ENCODE measurements at regions not wholly inside any gene's neighbourhood (a gene's known extent, or its start where the extent isn't known, plus 50 kb on each side); places are given as distances from the start of the nearest gene placed in this dataset.

DNA sequence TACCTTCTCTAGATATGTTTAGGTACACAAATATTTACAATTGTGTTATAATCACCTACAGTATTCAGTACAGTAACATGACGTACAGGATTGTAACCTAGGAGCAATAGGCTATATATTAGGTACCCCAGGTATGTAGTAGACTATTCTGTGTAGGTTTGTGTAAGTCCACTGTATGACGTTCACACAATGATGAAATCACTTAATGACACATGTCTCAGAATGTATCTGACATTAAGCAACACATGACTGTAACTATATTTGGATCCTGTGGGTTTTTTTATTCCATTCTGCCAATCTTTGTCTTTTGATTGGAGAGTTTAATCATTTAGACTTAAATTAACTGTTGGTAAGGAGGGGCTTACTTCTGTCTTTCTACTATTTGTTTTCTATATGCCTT, 52.1 kb downstream of the STYXL2 start:
- no peak for DNase-seq

DNA sequence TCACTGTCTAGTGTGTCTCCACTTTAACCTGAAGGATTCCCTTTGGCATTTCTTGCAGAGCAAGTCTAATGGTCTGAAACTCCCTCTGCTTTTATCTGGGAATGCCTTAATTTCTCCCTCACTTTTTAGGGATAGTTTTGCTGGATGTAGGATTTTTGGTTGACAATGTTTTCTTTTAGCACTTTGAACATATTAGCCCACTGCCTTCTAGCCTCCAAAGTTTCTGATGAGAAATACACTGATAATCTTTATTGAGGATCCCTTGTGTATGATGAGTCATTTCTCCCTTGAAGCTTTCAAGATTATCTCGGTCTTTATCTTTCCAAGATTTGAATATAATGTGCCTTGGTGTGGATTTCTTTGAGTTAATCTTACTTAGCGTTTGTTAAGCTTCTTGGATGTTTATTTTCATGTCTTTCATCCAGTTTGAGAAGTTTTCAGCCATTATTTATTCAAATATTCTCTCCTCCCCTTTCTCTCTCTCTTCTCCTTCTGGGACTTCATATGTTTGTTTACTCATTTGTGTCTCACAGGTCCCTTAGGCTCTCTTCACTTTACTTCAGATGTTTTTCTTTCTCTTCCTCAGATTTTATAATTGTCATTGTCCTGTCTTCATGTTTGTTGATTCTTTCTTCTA, 53.1 kb downstream of the STYXL2 start:
- DNase-seq = no peak

DNA sequence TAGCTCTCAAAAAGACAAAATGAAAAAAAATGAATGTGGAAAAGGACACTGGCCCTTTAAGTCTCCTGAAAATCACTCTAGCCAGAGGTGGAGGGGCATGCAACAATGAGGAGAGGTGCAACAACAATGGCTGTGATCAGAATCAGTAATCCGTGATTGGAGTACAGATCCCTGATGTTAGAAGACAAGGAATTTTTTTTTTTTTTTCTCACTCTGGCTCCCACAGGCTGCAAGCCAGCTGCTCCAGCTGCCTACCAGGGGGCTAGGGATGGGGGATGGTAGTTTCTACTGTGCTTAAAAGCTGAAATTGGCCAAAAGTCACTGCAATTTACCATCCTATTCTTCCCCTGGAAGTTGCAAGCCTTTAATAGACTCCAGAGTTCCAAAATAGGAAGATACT, 54.5 kb downstream of the STYXL2 start:
- peak in 1 of 2 donors; percentile 26 for DNase-seq

DNA sequence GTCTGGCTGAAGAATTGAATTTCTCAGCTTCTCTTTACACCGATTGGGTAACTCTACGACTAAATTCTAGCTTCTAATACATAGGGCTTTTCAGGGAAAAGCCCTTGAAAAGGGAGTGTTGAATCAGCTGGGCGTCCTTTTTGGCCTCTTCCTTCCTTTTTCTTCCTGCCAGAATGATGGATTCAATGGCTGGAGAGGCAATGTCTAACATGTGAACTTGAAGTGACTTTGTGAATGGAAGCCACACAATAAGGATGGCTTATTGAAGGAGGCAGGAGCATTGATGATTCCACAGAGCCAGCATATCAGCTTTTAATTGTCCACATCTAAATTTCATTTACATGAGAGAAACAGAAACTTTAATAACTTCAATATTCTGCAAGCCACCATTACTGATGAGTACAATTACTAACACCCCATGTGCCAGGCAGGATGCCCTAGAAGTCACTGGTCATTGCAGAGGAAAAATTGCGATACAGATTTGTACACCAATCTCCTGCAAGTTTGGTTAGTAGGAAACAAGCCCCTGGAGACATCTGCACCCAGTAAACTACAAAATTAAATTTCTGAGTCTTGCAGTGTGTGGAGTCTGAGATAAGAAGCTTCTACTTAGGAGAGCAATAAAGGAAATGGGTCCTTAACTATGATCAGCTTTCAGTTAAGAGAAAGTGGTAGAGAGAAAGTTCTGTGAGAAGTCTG, 56.1 kb downstream of the STYXL2 start:
- DNase-seq = no peak

DNA sequence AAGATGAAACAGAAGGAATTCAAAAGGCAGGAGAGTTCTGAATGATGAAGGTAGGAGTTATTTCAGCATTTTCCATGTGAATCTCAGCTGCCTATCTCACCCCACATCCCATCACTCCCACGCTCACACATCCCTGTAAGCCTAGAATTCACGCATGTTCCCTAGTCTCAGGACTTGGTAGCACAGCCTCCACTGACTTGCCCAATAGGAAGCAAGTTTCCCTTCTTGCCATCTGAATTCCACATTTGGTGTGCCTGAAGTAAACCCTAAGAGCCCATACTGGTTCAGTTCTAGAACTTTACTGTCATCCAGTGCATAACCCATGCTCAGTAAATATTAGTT, 56.6 kb downstream of the STYXL2 start:
- DNase-seq = no peak

DNA sequence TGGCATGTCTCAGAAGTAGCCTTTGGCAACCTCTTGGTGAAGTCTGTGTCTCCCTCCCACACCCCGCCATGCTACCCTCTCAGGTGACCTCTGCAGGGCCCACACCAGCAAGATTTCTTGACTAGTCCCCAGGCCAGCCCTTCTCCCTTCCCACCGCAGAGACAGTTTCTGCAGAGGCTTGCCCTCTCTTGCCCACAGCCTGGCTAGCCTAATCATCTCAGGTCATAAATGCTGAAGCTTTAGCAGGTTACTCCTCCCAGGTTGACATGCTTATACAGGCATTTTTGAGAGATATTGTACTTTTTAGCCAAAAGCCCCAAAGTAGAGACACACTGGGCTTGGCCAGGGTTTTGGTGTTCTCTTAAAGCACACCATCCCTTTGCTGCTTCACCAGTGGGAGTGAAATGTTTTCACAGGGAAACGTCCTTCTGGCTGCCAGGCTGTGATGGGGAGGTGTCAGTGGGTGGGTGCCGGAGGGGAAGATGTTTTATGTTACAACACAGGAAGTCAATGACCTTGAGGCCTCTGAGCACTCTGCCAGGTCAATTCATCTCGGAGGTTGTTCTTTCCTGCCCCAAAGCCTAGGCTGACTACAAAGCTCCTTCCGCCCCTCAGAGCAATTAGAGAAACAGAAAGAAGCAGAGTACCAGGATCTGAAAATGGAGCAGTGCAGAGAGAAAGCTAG, 58.5 kb downstream of the STYXL2 start:
- no peak for DNase-seq

DNA sequence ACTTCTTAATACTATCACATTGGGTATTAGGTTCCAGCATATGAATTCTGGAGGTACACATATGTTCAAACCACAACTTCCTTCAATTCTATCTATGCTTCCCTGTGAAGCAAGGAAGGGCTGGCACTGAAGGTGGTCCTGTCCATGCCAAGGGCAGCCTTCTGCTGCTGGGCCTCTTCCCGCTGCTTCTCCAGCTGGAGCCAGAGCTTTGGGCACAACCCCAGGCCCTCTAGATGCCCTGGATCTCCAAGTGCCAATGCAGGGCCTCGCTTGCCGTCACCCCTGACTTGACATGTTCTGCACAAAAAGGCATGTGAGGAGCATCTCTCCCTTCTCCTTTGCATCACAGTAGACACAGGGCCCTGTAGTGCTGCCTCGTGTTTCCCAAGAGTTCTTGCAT, 62.6 kb downstream of the STYXL2 start:
- no peak for DNase-seq

DNA sequence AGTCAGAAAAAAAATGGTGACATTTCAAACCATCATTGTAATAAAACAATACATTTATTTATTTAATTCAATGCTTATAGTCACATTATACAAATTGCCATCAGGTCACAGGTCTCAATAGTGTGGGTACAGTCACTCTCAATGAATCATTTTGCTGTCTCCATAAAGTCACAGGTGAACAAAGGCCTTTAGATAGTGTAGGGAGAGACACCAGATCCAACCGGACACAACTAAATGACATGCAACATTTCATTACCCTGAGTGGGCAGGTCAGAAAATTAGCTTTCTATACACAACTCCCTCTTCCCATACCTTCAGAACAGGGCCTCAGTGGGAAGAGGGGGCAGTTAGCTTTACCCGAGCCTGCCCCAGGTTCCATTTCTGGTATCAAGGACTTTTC, 63.2 kb downstream of the STYXL2 start:
- DNase-seq = no peak

DNA sequence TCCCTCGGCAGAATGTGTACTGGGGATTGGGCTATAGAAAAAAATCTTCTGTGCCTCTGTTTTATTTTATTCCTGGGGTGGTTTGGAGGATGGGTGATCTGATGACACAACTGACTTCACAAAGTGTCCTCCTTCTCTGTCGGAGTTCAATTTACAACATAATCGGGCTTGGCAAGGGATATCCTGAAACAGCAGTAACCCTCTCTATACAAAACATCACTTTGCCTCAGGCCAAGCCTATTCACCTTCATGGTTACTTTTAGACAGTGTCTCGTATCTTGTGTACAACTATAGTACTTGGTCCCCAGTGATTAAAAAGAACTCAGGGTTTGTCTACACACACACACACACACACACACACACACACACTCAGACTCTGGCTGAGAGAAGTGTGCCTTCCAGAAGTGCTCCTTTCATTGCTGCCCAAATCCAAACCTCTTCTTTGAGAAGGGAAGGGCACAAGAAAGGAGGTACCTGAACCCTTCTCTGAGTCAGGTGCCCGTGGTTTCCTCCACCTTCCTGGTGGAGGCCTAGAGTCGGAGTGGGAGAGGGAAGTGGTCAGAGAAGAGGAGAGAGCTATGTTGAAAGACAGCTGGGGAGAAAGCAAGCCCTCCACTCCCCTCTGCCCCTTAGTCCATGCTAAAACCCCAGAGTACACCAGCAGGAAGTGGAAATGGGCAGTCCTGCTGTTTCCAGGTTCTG, 62.4 kb upstream of the POU2F1 start:
- no peak for DNase-seq

DNA sequence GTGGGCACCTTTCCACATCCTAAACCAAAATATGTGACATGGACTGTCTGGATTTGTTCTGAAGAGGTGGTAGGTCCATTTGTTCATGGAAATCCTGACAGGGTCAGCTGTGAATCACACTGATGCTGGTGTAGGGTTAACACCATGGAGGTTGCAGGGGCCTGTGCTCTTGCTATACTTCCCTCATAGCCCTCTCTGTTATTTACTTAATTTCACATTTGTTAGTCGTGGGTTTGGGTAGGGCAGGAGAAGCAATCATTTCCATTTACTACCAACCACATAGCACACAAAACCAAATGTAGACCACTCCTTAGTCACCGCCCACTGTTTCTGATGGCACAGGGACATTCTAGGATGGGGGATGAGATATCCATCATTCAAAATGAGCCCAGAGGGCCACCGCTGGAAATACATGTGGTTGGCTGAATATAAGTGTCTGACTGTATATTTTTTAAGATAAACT, 61.8 kb upstream of the POU2F1 start:
- DNase-seq = no peak

DNA sequence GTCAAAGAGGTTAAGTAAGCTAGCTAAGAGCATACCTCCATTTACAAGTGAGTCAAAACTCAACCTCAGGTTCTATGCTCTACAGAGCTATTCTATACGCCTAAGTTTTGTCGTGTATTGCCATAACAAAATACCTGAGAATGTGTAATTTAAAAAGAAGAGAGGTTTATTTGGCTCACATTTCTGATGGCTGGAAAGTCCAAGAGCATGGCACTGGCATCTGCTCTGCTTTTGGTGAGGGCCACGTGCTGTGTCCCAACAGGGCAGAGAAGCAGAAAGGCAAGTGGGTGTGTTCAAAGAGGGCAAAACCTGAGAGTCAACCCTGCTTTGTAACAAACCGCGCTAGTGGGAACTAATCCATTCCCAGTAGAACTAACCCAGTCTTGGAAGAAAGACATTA, 60.9 kb upstream of the POU2F1 start:
- no peak for DNase-seq

DNA sequence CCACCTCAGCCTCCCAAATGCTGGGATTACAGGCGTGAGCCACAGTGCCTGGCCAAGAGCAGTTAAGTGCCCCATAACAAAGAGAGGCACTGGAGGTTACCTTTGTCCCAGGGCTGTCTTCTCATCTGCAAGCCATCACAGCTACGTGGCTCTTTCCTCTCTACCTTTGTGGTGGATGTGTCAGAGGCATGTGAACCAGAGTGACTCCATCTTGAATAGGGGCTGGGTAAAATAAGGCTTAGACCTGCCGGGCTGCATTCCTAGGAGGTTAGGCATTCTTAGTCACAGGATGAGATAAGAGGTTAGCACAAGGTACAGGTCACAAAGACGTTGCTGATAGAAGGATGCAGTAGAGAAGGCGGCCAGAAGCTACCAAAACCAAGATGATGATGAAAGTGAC, 59.4 kb upstream of the POU2F1 start:
- DNase-seq = no peak

DNA sequence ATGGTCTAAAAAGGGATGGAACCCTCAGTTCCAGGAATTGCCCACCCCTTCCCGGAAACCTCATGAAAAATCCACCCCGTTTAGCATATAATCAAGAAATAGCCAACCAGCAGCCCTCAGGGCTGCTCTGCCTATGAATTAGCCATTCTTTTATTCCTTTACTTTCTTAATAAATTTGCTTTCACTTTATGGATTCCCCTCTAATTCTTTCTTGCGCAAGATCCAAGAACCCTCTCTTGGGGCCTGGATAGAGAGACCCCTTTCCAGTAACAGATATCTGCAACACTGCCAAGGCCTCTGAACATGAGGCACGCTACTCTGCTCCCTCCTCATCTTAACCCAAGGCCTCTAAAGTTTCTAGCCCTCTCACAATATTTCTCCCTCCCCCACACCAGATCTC, 58.9 kb upstream of the POU2F1 start:
- no peak for DNase-seq

DNA sequence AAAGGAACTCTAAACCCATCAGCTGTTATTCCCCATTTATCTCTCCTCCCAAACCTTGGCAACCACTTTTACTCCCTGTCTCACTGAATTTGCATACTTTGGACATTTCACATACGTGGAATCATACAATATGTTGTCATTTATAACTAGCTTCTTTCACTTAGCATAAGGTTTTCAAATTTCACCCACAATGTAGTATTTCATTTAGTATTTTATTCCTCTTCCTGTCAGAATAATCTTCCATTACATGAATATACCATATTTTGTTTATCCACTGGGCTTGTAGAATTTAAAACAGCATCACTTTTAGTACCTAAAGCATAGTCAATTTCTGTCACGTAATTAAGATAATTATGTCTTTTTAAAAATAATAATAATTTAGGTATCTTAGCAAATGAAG, 55.5 kb upstream of the POU2F1 start:
- no peak for DNase-seq

DNA sequence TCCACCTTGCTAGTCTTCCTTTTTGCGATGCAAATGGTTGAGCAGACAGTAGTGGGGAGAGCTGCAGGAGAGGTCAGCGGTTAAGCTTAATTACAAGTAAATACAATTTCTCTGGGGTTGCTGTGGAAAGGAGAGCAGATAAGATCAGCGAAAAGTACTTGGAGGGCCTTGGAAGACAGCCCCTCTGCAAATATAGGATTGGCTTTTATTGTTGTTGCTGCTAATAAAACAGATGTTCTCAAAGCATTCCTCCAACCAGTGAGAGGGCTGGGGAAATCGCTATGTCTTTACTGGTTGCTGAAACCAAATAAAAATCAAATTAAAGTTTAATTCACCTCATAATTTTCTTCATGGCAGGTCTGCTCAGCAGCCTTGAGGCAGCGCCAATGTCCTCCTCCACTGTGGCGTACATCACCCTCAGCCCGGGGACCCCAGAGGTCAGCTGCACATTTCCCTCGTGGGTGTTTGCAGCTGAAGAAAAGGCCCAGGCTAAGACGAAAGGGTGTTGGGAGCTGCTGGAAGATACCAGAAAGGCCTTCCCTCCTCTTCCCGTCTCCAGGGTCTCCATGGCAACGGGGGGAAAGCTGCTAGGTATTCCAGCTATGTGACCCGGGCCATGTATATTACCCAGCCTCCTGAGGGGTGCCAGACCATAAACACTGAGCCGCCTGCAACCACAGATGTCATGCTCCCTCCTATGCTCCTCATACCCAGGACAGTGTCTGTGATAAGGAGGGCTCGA, 54.6 kb upstream of the POU2F1 start:
- DNase-seq = peak; percentile 23 to 33

DNA sequence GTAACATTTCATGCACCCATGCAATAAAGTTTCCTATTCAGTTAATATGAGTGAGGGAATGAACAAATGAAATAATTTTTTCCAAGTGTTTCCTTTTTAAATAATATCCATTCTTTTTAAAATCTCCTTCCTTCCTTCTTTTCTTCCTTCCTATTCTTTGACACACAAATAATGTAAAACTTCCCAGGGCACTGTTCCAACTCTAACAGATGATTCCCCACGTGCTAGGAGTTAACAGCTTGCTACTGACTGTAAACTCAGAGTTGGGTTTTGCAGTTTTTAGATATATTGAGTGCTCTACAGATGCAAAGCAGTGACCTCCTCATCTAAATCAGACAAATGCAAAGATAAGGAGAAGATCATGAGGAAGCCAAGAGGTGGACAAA, 54.0 kb upstream of the POU2F1 start:
- peak; percentile 13 to 25 for DNase-seq

DNA sequence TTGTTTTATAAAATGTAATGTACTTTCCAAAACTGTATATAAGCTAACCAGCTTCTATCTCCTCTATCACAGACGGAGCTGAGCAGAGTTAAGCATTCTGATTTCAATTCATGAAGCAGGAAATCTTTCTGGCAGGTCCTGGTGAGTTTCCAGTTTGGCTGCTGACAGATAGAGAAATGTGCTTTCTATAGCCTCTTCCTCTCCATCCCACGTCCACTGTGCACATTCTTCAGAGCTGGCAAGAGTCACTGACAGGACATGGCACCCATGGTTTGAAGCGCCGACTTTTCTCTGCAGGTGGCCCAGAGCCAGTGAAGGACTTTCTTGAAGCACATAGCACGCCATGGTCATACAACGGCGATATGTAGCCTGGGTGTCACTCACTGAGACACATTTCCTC, 52.3 kb upstream of the POU2F1 start:
- DNase-seq = no peak

DNA sequence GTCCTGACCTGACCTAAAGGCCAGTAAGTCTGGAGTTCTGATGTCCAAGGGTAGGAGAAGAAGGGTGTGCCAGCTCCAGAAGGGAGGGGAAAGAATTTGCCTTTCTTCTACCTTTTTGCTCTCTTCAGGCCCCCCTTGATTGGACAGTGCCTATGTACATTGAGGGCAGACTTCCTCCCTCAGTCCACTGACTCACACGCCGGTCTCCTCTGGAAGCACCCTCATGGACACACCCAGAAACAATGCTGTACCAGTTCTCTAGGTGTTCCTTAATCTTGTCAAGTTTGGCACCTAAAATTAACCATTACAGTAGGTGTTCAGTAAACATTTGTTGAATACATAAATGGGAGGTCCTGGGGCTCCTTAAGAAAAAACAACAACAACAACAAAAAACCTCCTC, 51.0 kb upstream of the POU2F1 start:
- no peak for DNase-seq

Measured in right lung (tissue), 2 donors.